GM21825 (cell line): ENCODE measurements at regions not wholly inside any gene's neighbourhood (a gene's known extent, or its start where the extent isn't known, plus 50 kb on each side); places are given as distances from the start of the nearest gene placed in this dataset.

Experiments used
- ATAC-seq: cut with Tn5 transposase; IDR thresholded peaks from one replicate; pipeline ENCODE4 v1.9.1; 2021; ENCODE audit warnings: mild to moderate bottlenecking, moderate library complexity; ENCODE audit not compliant: unreplicated experiment

DNA sequence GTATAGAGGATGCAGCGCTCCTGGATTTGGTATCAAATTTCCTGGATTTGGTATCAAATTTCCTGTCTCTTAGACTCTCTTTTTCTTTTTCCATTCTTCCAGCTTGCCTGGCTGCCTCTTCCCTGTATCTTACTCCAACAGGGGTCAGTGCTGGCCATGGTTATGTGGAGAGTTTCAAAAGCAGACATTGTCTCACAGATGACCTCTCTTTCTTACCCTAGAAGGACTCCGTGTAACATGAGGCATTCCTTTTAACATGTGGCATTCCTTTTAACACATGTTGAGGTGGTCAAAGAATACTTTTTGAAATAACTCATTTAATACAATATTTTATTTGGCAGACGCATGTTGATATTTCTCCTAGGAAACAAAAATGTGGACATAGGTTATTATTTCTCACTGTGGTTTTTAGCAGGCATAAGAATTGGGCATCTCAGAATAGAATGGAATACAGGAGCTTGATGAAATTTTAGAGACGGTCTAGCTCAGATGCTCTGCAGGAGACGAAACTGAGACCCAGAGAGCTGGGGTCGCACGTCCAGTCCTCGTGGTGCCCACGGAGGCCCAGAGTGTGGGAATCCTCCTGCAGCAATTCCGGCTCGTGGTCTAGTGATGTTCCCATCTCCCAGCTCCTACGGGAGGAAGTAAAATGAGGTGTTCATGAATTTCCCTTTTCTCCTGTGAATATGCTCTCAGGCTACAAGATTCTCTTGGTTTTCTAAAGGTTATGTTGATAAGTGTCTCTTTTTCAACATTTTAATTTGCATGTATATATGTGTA is 59.6 kb upstream of the PITRM1 start:
- no peak for ATAC-seq

DNA sequence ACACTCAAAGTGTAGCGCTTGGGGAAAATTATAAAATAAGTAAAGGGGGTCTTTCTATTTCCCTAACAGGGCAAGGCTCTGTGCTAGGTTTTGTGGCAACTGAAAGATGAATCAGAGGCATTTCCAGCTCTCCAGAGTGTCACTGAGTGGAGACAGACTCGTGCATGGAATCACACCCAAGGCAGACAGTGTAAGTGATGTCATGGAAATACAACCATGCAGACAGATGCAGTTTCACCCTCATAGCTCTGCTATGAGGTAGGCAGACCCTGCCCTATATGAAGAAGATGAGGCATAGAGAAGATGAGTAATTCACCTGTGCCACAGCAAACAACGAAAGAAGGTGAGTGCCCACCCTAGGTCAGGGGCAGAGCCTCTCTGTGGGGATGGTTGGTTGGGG is 57.2 kb upstream of the PITRM1 start:
- ATAC-seq, result no peak

DNA sequence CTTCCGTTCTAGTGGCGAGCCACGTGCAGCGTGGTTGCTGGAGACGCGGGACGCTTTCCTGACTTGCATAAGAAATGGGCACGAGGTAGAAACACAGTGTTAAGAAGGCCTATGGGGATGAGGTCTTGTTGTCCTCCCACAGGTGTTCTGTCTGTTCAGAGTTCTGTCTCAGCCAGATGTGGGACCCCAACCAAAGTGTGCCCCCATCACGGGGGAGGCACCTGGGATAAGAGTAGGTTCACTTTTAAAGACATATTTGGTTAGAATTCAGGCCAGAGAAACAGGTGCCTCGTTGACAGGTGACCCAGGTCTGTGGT is 56.0 kb upstream of the PITRM1 start:
- no peak for ATAC-seq

DNA sequence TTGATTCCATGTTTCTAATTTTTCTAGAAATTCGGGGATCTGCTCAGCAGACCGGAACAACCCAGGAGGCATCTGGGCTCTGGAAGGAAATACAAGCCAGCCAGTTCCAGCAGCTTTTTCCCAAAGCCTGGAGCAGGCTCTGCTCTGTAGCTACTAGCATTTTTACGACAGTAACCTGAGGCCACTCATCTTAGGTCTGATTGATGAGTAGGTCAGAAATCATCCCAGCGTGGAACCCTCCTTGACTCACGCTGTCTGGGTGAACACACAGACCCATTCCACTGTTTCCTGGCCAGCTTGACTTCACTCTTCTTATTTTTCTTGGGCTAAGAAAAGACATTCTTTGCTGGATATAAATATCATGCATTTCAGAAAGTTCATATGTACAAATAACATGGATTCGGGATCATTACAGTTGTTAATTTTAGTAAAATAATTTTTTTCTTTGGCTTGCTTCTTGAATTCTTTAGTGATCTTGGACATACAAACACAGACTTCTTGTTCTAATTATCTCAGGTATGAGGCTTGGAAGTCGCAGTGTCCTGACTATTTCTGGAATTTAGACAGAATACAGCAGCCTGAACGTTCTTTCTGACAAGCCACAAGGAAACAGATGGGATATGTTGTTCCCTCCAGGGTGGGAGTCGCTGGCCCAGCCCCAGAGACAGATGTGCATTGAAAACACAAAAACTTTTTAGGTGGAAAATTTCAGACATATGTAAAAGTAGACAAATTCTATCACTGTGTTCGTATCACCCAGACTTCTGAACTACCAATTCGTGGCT is 54.6 kb upstream of the PITRM1 start:
- no peak for ATAC-seq

DNA sequence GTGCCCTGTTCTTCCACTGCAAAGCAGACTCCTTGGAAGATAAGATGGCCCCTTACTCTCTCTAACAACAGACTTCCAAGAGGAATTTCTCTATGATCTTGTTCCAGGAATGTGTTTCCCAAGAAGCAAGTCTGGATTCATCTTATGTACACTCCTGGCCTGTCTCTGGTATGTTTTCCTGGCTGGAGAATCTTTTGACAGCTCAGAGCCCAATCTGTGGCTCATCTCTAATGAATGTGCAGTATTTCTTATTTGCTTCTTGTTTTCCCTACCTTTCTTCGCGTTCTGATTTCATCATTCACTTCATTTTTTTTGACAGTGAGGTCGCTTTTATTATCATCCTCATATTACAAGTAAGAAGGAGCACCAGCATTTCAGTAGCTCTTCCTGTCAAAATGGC is 53.0 kb upstream of the PITRM1 start:
- no peak for ATAC-seq

DNA sequence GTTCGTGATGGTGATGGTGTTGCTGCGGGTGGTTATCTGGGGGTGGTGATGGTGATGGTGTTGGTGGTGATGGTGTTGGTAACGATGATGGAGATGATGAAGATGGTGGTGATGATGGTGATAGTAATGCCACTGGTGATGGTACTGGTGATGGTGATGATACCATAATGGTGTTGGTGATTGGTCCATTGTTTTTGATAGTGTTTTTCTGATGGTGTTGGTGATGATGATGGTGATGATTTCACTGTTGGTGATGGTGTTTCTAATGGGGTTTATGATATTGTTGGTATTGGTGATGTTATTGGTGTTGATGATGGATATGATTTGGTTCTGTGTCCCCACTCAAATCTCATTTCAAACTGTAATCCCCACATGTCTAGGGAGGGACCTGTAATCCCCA is 51.7 kb upstream of the PITRM1 start:
- no peak for ATAC-seq

DNA sequence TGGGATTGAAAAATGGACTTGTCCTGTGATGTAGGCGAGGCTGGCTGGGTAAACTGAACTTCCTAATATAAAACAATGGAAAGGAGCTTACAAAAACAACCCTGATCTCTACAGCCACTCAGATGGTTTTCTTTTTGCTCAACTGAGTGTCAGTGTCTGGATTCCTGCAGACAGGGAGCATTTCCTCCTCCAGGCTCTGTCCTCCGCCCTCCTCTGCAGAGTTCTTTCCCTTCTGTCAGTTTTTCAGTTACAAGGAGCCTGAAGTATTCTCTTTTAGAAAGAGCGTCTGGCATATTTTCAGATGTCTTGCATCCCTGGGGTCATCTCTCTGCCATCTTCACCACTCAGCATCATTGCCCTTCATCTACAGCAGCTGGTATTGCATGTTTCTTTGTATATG is 50.0 kb upstream of the PITRM1 start:
- no peak for ATAC-seq
